ENCODE measurements at regions not wholly inside any gene's neighbourhood (a gene's known extent, or its start where the extent isn't known, plus 50 kb on each side); places are given as distances from the start of the nearest gene placed in this dataset.
"Not testable (repeated sequence)": the region's sequence is repeated elsewhere in the genome, so short reads cannot be mapped to it uniquely, and the experiment has no call there.

DNA sequence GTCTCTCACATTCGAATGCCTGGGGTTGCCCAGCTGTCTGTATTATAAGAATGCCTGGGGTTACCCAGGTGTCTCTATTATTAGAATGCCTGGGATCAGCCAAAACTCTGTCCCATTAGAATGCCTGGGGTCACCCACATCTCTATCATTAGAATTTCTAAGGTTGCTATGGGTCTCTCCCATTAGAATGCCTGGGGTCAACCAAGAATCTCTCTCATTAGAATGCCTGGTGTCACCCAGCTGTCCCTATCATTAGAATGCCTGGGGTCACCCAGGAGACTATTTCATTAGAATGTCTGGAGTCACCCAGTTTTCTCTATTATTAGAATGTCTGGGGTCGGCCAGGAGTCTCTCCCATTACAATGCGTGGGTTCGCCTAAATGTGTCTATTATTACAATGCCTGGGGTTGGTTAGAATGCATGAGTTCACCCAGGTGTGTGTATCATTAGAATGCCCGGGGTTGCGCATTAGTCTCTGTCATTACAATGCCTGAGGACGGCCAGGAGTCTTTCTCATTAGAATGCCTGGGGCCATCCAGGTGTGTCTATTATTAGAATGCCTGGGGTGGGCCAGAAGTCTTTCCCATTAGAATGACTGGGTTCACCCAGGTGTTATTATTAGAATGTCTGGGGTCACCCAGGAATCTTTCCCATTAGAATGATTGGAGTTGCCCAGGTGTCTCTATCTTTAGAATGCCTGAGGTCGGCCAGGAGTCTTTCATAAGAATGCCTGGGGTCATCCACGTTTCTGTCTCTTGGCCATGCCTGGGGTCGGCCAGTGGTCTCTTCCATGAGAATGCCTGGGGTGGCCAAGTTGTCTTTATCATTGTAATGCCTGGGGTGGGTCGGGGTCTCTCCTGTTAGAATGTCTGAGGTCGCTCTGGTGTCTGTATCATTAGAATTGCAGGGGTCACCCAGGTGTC is 59.6 kb downstream of the RNF187 start:
- no peak for DNase-seq (ENCODE audit: low read depth)

DNA sequence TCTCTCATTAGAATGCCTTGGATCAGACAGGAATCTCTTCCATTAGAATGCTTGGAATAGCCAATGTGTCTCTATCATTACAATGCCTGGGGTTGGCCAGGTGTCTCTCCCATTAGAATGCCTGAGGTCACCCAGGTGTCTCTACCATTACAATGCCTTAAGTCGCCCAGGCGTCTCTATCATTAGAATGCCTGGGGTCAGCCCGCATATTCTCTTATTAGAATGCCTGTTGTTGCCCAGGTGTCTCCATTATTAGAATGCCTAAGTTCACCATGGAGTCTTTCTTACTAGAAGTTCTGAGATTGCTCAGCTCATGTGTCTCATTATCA is 60.2 kb downstream of the RNF187 start:
- no peak for DNase-seq (ENCODE audit: low read depth)

DNA sequence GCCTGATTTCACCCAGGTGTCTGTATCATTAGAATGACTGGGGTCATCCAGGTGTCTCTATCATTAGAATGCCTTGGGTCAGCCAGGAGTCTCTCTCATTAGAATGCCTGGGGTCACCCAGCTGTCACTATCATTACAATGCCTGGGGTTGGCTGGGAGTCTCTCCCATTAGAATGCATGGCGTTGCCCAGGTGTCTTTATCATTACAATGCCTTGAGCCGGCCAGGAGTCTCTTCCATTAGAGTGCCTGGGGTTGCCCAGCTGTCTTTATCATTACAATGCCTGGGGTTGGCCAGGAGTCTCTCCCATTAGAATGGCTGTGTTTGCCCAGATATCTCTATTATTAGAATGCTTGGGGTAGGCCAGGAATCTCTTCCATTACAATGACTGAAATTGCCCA is 61.6 kb downstream of the RNF187 start:
- DNase-seq (ENCODE audit: low read depth) = no peak

DNA sequence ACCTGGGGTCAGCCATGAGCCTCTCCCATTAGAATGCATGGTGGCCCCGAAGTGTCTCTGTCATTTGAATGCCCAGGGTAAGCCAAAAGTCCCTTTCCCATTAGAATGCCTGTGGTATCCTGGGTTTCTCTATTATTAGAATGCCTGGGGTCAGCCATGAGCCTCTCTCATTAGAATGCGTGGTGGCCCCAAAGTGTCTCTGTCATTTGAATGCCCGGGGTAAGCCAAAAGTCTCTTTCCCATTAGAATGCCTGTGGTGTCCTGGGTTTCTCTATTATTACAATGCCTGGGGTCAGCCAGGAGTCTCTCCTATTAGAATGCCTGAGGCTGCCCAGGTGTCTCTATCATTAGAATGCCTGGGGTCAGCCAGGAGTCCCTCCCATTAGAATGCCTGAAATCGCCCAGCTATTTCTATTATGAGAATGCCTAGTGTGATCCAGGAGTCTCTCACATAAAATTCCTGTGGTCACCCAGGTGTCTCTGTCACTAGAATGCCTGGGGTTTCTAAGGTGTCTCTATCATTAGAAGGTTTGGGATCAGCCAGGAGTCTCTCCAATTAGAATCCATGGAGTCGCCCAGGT is 65.5 kb downstream of the RNF187 start:
- no peak for DNase-seq (ENCODE audit: low read depth)

DNA sequence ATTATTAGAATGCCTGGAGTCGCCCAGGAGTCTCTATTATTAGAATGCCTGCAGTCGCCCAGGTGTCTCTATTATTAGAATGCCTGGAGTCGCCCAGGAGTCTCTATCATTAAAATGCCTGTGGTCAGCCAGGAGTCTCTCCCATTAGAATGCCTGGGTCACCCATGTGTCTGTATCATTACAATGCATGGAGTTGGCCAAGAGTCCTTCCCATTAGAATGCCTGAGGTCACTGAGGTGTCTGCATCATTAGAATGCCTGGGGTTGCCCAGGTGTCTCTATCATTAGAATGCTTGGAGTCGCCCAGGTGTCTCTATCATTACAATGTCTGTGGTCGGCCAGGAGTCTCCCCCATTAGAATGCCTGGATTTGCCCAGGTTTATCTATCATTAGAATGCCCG is 66.9 kb downstream of the RNF187 start:
- no peak for DNase-seq (ENCODE audit: low read depth)

DNA sequence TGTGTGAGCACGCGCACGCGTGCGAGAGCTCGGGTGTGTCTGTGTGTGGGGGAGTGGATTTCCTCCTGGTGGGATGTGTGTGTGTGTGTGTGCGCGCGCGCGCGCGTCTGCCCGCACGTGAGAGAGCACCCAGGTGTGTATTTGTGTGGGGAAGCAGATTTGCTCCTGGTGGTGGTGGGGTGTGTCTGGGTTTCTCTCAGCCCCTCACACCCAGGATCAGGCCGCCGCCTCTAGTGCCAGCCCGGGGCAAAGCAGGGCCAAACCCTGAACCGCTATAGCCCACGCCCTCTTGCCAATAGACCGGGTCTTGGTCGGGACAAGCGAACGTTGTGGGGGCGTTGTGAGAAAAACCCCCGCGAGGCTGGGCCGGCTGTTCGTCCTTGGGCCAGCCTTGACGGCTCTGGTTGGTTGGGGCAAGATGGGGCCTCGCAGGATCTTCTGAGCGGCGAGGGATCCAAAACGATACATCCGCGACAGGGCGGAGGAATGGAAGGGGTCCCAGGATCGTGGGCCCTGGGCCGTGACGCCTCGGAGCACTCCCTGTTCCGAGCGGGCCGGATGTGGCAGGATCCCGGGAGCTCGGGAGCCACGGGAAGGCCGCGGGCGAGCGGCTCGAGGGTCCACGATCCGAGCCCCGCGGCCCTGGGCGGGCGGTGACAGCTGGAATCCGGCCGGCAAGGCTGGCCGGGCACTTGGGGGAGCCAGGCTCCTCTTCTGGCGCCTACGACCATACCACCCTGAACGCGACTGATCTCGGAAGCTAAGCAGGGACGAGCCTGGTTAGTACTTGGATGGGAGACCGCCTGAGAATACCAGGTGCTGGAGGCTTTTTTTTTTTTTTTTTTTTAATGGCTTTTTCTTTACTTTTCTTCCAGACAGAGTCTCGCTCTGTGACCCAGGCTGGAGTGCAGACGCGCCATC is 68.2 kb downstream of the RNF187 start:
- peak; percentile 54 for DNase-seq (ENCODE audit: low read depth)

DNA sequence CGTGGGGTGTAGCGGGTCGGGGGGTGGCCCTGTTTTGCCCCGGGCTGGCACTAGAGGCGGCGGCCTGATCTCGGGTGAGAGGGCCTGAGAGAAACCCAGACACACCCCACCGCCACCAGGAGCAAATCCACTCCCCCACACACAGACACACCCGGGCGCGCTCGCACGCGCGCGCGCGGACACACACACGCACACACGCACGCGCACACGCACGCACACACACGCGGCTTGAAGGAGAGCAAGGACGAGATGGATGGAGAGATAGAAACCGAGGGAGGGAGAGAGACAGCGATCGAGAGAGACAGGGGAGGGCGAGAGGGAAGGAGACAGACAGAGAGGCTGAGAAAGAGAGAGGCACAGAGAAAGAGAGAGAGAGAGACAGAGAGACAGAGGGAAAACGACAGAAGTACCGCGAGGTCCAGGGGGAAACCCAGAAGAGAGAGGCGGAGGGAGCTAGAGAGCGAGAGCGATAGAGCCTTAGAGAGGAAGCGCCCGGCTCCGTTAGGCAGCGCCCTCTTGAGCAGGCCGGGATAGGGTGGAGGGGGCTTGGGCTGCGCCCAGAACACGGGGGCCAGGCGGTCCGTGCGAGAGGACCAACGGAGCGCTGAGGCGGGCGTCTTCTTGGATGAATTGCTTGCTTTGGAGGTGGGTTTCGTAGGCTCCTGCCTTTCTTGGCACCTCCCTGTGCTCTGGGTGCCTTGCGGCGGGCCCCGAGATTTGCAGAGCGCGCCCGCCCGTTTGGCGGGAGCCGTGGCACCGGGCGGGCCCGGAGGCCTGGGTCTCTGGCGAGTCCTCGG is 69.7 kb downstream of the RNF187 start:
- DNase-seq (ENCODE audit: low read depth) = not testable (repeated sequence)
